Mammary epithelial cell (primary cell): ENCODE measurements at regions not wholly inside any gene's neighbourhood (a gene's known extent, or its start where the extent isn't known, plus 50 kb on each side); places are given as distances from the start of the nearest gene placed in this dataset.

Experiments used
- CTCF ChIP-seq, 2 donors: IDR thresholded peaks in 1 of 2; conservative IDR thresholded peaks in 1 of 2; 2 replicates each; pipeline ENCODE4 v1.5.1; 2011 to 2012; ENCODE audit warnings: inconsistent platforms in 2 of 2, low read length in 2 of 2, mild to moderate bottlenecking in 2 of 2, control low read depth in 1 of 2, low read depth in 1 of 2; ENCODE audit not compliant: insufficient read depth in 1 of 2; ENCODE audit errors: extremely low read depth in 1 of 2
- EZH2 ChIP-seq: IDR thresholded peaks from 2 replicates; pipeline ENCODE4 v1.6.1; 2012; ENCODE audit warnings: low read length, inconsistent platforms, borderline replicate concordance

GRCh38 chr9:96158909-96159575 lies 142.9 kb downstream of the HSD17B3 start:
- TF ChIP-seq CTCF (conservative IDR thresholded peaks at IDR 0.05 in 1 of 2, IDR thresholded peaks at IDR 0.05 in 1 of 2; ENCODE audit: extremely low read depth in 1 of 2, insufficient read depth in 1 of 2, low read depth in 1 of 2, low read length in 2 of 2), result no peak
- TF ChIP-seq EZH2, result no peak
